NCI-H82 treated with DMSO at 0.1 percent for 48 hours (cell line): ENCODE measurements at regions not wholly inside any gene's neighbourhood (a gene's known extent, or its start where the extent isn't known, plus 50 kb on each side); places are given as distances from the start of the nearest gene placed in this dataset.

Experiments used
- DNase-seq: peaks from one replicate; lab custom pipeline; 2025; ENCODE audit not compliant: unreplicated experiment; lab: John Stamatoyannopoulos, UW

GRCh38 chr6:65814071-65814470 lies 107.0 kb upstream of the EYS start:
- DNase-seq, result no peak

GRCh38 chr6:65803186-65803585 lies 96.2 kb upstream of the EYS start:
- DNase-seq, result no peak

- no peak for DNase-seq
Observed at GRCh38 chr6:65799389-65799788, 92.4 kb upstream of the EYS start.

- no peak for DNase-seq
Observed at GRCh38 chr6:65798280-65799014, 91.4 kb upstream of the EYS start.

- DNase-seq, result no peak
Observed at GRCh38 chr6:65790666-65791065, 83.6 kb upstream of the EYS start.

GRCh38 chr6:65787787-65788186 lies 80.8 kb upstream of the EYS start:
- no peak for DNase-seq

GRCh38 chr6:65786815-65787214 lies 79.8 kb upstream of the EYS start:
- peak; percentile 42 for DNase-seq

GRCh38 chr6:65780691-65781090 lies 73.7 kb upstream of the EYS start:
- DNase-seq, result no peak

- peak; percentile 42 for DNase-seq
Observed at GRCh38 chr6:65776332-65776731, 69.3 kb upstream of the EYS start.

- DNase-seq, result no peak
Observed at GRCh38 chr6:65771946-65772345, 64.9 kb upstream of the EYS start.

- no peak for DNase-seq
Observed at GRCh38 chr6:65761890-65762289, 54.9 kb upstream of the EYS start.

- DNase-seq, result no peak
Observed at GRCh38 chr6:65760285-65760684, 53.3 kb upstream of the EYS start.
